ENCODE measurements at regions not wholly inside any gene's neighbourhood (a gene's known extent, or its start where the extent isn't known, plus 50 kb on each side); places are given as distances from the start of the nearest gene placed in this dataset.

GRCh38 chr11:22473586-22473985 lies 135.4 kb downstream of the SLC17A6 start:
- TF ChIP-seq CTCF (IDR thresholded peaks at IDR 0.05 in 4 of 5, conservative IDR thresholded peaks at IDR 0.05 in 1 of 5): no peak
- TF ChIP-seq POLR2A (IDR thresholded peaks at IDR 0.05): no peak

Measured in gastrocnemius medialis (tissue), 4 donors.